Caco-2 (cell line): ENCODE measurements at regions not wholly inside any gene's neighbourhood (a gene's known extent, or its start where the extent isn't known, plus 50 kb on each side); places are given as distances from the start of the nearest gene placed in this dataset.

Experiments
- BruUV-seq: library from RNA; stranded (reverse); fragments of 400-500 nt; replicated peaks from 2 replicates; lab custom pipeline; 2021; lab: Mats Ljungman, UMichigan
- CTCF ChIA-PET: fragments of 300-600 bp; sonication (Branson Sonifier 250); formaldehyde crosslinking; loops from one replicate; lab custom pipeline; 2022; ENCODE audit warnings: antibody characterized with exemption; lab: Charles Lee
- POLR2A ChIA-PET: fragments of 300-600 bp; sonication (Branson Sonifier 250); formaldehyde crosslinking; loops from one replicate; lab custom pipeline; 2022; ENCODE audit warnings: antibody characterized with exemption; lab: Charles Lee
- DNase-seq, 2 experiments: peaks; one replicate each; pipeline versions ENCODE4 v3.0.0 to v3.0.0-alpha.2; 2020 to 2022
- H3K27me3 ChIP-seq: replicated peaks from 2 replicates; pipeline ENCODE4 v1.6.0; 2011; ENCODE audit warnings: low read length; ENCODE audit not compliant: control insufficient read depth, insufficient read depth
- H3K36me3 ChIP-seq: 2 replicates; pipeline ENCODE4 v1.5.1; 2011; ENCODE audit warnings: low read length; ENCODE audit not compliant: control insufficient read depth, insufficient read depth
- H3K4me1 ChIP-seq: fragments of 250-450 bp; sonication (Bioruptor Pico); 2 replicates; pipeline ENCODE4 v1.5.1; 2020; ENCODE audit warnings: mild to moderate bottlenecking
- H3K4me3 ChIP-seq: 2 replicates; pipeline ENCODE4 v1.5.1; 2011; ENCODE audit warnings: low read depth, mild to moderate bottlenecking, control low read depth, low read length
- H3K9me3 ChIP-seq: fragments of 250-450 bp; sonication (Bioruptor Pico); 2 replicates; pipeline ENCODE4 v1.5.1; 2020; ENCODE audit warnings: mild to moderate bottlenecking, moderate library complexity
- H3K27ac Mint-ChIP-seq: one replicate; pipeline ENCODE4 v1.8.0; 2022; ENCODE audit warnings: mixed read lengths; ENCODE audit not compliant: unreplicated experiment
- H3K27me3 Mint-ChIP-seq: one replicate; pipeline ENCODE4 v1.8.0; 2022; ENCODE audit warnings: mixed read lengths; ENCODE audit not compliant: insufficient read depth, unreplicated experiment
- H3K36me3 Mint-ChIP-seq: one replicate; pipeline ENCODE4 v1.8.0; 2022; ENCODE audit warnings: mild to moderate bottlenecking, mixed read lengths; ENCODE audit not compliant: insufficient read depth, unreplicated experiment
- H3K4me1 Mint-ChIP-seq: one replicate; pipeline ENCODE4 v1.8.0; 2022; ENCODE audit warnings: low read depth, mixed read lengths; ENCODE audit not compliant: unreplicated experiment
- H3K4me3 Mint-ChIP-seq: one replicate; pipeline ENCODE4 v1.8.0; 2022; ENCODE audit warnings: mild to moderate bottlenecking, moderate library complexity, mixed read lengths; ENCODE audit not compliant: unreplicated experiment
- H3K9me3 Mint-ChIP-seq: one replicate; pipeline ENCODE4 v1.8.0; 2022; ENCODE audit warnings: mixed read lengths; ENCODE audit not compliant: unreplicated experiment
- CTCF ChIP-seq, 2 experiments: fragments of 200-600 bp in 1 of 2; IDR thresholded peaks; 1 replicate in 1 of 2; 2 replicates in 1 of 2; pipeline versions ENCODE4 v1.5.1 to v1.8.0; 2011 to 2022; ENCODE audit warnings: antibody characterized with exemption in 1 of 2, control low read depth in 1 of 2, inconsistent platforms in 1 of 2, low read depth in 1 of 2, low read length in 1 of 2, mild to moderate bottlenecking in 1 of 2, moderate library complexity in 1 of 2; ENCODE audit not compliant: insufficient read depth in 1 of 2, severe bottlenecking in 1 of 2, unreplicated experiment in 1 of 2
- intact Hi-C: fragments of 100-400 bp; cut with micrococcal nuclease; formaldehyde crosslinking; loops from one replicate; pipeline ENCODE4 v1.10.0; 2022; ENCODE audit not compliant: unreplicated experiment

GRCh38 chr3:28973609-28974008 lies 307.3 kb upstream of the RBMS3 start:
- intact Hi-C loops: no loop called here
- peaks cover 14% of the 10 kb centered on the region for H3K9me3 Mint-ChIP-seq
- DNase-seq: no peak
- H3K27me3 Mint-ChIP-seq: peaks cover 4% of the 10 kb centered on the region
- Histone ChIP-seq H3K36me3 (no peaks in the 10 kb centered on the region), H3K9me3 (no peaks in the 10 kb centered on the region), H3K4me3 (no peak overlapping the region), H3K4me1 (no peaks in the 10 kb centered on the region), H3K27me3 (no peaks in the 10 kb centered on the region)
- TF ChIP-seq CTCF (IDR thresholded peaks at IDR 0.05; ENCODE audit: insufficient read depth in 1 of 2, low read depth in 1 of 2, low read length in 1 of 2, severe bottlenecking in 1 of 2, unreplicated experiment in 1 of 2): no peak
- H3K36me3 Mint-ChIP-seq: no peaks in the 10 kb centered on the region
- ChIA-PET POLR2A (no interaction called here), CTCF (no interaction called here)
- H3K4me3 Mint-ChIP-seq: no peak overlapping the region
- H3K27ac Mint-ChIP-seq: no peak overlapping the region
- no TSS peak for BruUV-seq
- H3K4me1 Mint-ChIP-seq: no peaks in the 10 kb centered on the region

- H3K27me3 ChIP-seq: no peaks in the 10 kb centered on the region
- TF ChIP-seq CTCF (IDR thresholded peaks at IDR 0.05; ENCODE audit: insufficient read depth in 1 of 2, low read depth in 1 of 2, low read length in 1 of 2, severe bottlenecking in 1 of 2, unreplicated experiment in 1 of 2): no peak
- no peaks in the 10 kb centered on the region for H3K4me1 Mint-ChIP-seq
- H3K9me3 Mint-ChIP-seq: no peaks in the 10 kb centered on the region
- H3K9me3 ChIP-seq: no peaks in the 10 kb centered on the region
- intact Hi-C loops: no loop called here
- no TSS peak for BruUV-seq
- no peak overlapping the region for H3K4me3 Mint-ChIP-seq
- no peaks in the 10 kb centered on the region for H3K36me3 Mint-ChIP-seq
- H3K27ac Mint-ChIP-seq: no peak overlapping the region
- no peak for DNase-seq
- ChIA-PET POLR2A (no interaction called here), CTCF (no interaction called here)
- H3K4me1 ChIP-seq: no peaks in the 10 kb centered on the region
- H3K4me3 ChIP-seq: no peak overlapping the region
- peaks cover 2% of the 10 kb centered on the region for H3K27me3 Mint-ChIP-seq
- H3K36me3 ChIP-seq: no peaks in the 10 kb centered on the region
These were observed 302.8 kb upstream of the RBMS3 start for GRCh38 chr3:28978092-28978491.

GRCh38 chr3:28980131-28980530 lies 300.7 kb upstream of the RBMS3 start:
- no peaks in the 10 kb centered on the region for H3K4me1 Mint-ChIP-seq
- peaks cover 2% of the 10 kb centered on the region for H3K27me3 Mint-ChIP-seq
- Histone ChIP-seq H3K4me1 (no peaks in the 10 kb centered on the region), H3K4me3 (no peak overlapping the region), H3K36me3 (no peaks in the 10 kb centered on the region), H3K27me3 (no peaks in the 10 kb centered on the region), H3K9me3 (no peaks in the 10 kb centered on the region)
- no peaks in the 10 kb centered on the region for H3K36me3 Mint-ChIP-seq
- ChIA-PET CTCF (no interaction called here), POLR2A (no interaction called here)
- no TSS peak for BruUV-seq
- no peak overlapping the region for H3K4me3 Mint-ChIP-seq
- H3K9me3 Mint-ChIP-seq: no peaks in the 10 kb centered on the region
- TF ChIP-seq CTCF (IDR thresholded peaks at IDR 0.05; ENCODE audit: insufficient read depth in 1 of 2, low read depth in 1 of 2, low read length in 1 of 2, severe bottlenecking in 1 of 2, unreplicated experiment in 1 of 2): no peak
- intact Hi-C loops: no loop called here
- no peak overlapping the region for H3K27ac Mint-ChIP-seq
- no peak for DNase-seq
